ENCODE measurements at regions not wholly inside any gene's neighbourhood (a gene's known extent, or its start where the extent isn't known, plus 50 kb on each side); places are given as distances from the start of the nearest gene placed in this dataset.

DNA sequence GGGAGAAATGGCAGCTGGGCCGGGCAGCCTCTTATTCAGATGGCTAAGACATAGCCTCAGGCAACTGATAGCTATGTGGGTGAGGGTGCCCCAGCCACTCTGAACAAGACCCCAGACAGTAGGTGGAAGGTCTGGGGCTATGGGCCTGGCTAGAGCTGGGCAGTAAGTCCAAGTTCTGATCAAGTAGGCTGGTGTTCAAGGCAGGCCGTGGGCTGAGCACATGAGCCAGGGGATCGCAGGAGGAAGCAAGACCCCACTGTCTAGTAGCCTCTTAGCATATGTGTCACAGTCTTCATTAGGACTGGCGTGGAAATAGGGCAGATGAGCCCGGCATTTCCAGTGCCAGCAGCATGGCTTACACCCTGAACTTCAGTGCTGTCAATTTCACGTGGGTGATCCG, 192.1 kb downstream of the ADAMTS15 start:
- Mint-ChIP-seq H3K4me1 (no peaks in the 10 kb centered on the region), H3K36me3 (ENCODE audit: low read depth) (no peaks in the 10 kb centered on the region), H3K27me3 (no peaks in the 10 kb centered on the region), H3K27ac (no peak overlapping the region), H3K4me3 (no peak overlapping the region), H3K9me3 (no peaks in the 10 kb centered on the region)
- ATAC-seq (ENCODE audit: low read depth) (no peak), DNase-seq (no peak)
- CTCF ChIA-PET = no interaction called here
- POLR2A ChIA-PET = no interaction called here
- intact Hi-C loops (cut with micrococcal nuclease) = no loop called here
- no peak for TF ChIP-seq CTCF (IDR thresholded peaks at IDR 0.05)

DNA sequence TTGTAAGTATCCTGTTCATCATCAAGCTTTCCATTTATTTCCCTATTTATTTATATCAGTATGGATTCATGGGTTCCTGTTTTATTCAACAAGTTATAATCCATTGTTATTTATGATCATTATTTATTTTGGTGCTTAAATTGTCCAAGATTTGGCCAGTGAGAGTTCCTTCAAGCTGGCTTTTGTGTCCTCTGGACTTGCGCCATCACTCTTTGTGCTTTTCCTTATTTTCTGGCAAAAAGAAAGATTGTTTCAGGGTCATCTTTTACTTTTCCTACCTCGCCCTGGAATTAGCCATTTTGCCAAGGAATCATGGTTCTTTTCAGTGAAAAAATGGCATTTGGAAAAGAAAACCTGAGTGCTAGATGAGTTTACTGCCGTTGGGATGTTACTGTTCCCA, 193.4 kb downstream of the ADAMTS15 start:
- intact Hi-C loops (cut with micrococcal nuclease) = no loop called here
- no peak overlapping the region for H3K27ac Mint-ChIP-seq
- no peak for TF ChIP-seq CTCF (IDR thresholded peaks at IDR 0.05)
- no peaks in the 10 kb centered on the region for H3K4me1 Mint-ChIP-seq
- H3K4me3 Mint-ChIP-seq = no peak overlapping the region
- ChIA-PET POLR2A (no interaction called here), CTCF (no interaction called here)
- no peak for DNase-seq
- no peaks in the 10 kb centered on the region for H3K27me3 Mint-ChIP-seq
- no peak for ATAC-seq (ENCODE audit: low read depth)
- no peaks in the 10 kb centered on the region for H3K9me3 Mint-ChIP-seq
- H3K36me3 Mint-ChIP-seq (ENCODE audit: low read depth) = no peaks in the 10 kb centered on the region

DNA sequence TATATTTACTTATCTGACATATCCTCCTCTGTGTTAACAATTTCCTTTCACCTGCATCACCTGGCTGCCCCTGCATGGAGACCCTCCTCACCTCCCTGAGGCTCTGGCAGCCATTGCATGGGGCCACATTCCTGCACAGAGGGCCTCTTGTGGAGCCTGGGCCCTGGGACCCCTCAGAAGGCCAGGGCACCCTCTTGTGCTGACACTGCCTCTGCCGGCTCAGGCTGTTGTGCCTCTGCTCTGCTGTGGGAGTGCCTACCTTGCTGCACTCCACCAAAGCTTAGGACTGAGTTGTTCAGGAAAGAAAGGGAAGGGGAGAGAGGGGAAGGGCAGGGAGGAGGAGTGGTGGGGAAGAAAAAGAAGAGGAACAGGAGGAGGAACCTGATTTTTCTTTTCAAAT, 194.5 kb downstream of the ADAMTS15 start:
- peaks cover 4% of the 10 kb centered on the region for H3K27me3 Mint-ChIP-seq
- POLR2A ChIA-PET = no interaction called here
- no peaks in the 10 kb centered on the region for H3K36me3 Mint-ChIP-seq (ENCODE audit: low read depth)
- no peak for TF ChIP-seq CTCF (IDR thresholded peaks at IDR 0.05)
- CTCF ChIA-PET = no interaction called here
- no peak overlapping the region for H3K4me3 Mint-ChIP-seq
- ATAC-seq (ENCODE audit: low read depth) (no peak), DNase-seq (no peak)
- no peak overlapping the region for H3K27ac Mint-ChIP-seq
- no peaks in the 10 kb centered on the region for H3K9me3 Mint-ChIP-seq
- H3K4me1 Mint-ChIP-seq = no peaks in the 10 kb centered on the region
- intact Hi-C loops (cut with micrococcal nuclease) = no loop called here

DNA sequence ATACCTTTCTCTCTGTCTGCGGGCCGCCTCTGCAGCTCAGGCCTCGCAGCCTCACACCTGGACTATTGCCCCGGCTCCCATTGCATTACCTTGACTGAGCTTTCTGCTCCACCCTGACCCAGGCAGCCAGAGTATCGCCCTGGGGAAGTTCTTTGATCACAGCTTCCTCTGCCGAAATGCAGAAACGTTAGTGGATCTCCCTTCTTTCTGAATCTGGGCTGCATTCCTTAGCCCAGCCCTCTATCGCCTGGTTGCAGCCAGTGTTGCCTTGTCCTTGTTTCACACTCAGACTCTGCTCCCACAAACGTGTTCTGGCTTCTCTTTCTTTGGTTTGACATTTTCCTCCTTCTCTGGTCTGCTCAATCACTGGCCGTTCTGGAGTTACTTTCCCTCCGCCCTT, 195.7 kb downstream of the ADAMTS15 start:
- ATAC-seq (ENCODE audit: low read depth) (no peak), DNase-seq (no peak)
- CTCF ChIA-PET = no interaction called here
- Mint-ChIP-seq H3K27me3 (peaks cover 4% of the 10 kb centered on the region), H3K36me3 (ENCODE audit: low read depth) (no peaks in the 10 kb centered on the region), H3K4me3 (no peak overlapping the region), H3K9me3 (no peaks in the 10 kb centered on the region), H3K4me1 (no peaks in the 10 kb centered on the region), H3K27ac (no peak overlapping the region)
- POLR2A ChIA-PET = no interaction called here
- TF ChIP-seq CTCF (IDR thresholded peaks at IDR 0.05) = no peak
- intact Hi-C loops (cut with micrococcal nuclease) = no loop called here

DNA sequence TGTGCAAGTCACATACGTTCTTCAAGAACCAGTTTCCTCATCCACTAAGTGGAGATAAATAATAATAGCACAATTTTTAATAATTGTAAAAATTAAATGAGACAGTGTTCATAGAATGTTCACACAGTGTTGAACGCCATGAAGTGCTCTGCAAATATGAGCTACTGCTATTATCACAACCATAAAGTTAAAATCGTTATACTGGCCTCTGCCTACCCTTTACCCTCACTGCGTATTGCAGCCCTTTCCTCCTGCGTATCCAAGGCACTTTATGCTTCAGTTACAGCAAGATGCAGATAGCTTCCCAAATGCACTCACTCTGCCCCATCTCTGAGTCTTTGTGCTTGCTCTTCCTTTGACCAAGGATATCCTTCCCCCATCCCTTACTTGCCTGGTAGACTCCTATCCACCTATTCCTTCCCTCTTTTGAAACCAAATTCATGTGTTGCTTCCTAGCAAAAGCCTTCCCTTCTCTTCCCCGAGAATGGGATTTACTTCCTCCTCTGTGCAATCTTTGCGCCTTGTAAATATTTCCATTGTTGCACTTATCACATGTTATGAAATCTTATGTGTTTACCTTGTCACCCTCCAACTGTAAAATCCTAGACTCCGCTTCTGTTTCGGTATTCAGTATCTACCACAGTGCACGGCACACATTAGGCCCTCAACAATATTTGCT, 196.9 kb downstream of the ADAMTS15 start:
- POLR2A ChIA-PET = no interaction called here
- CTCF ChIA-PET = no interaction called here
- no peak overlapping the region for H3K27ac Mint-ChIP-seq
- intact Hi-C loops (cut with micrococcal nuclease) = no loop called here
- DNase-seq = no peak
- peaks cover 4% of the 10 kb centered on the region for H3K27me3 Mint-ChIP-seq
- TF ChIP-seq CTCF (IDR thresholded peaks at IDR 0.05) = no peak
- H3K9me3 Mint-ChIP-seq = no peaks in the 10 kb centered on the region
- H3K36me3 Mint-ChIP-seq (ENCODE audit: low read depth) = no peaks in the 10 kb centered on the region
- H3K4me3 Mint-ChIP-seq = no peak overlapping the region
- no peak for ATAC-seq (ENCODE audit: low read depth)
- no peaks in the 10 kb centered on the region for H3K4me1 Mint-ChIP-seq

Measured in activated B cell treated with CpG ODN at 0.5 μM for 24 hours (primary cell).